Hepatocyte (in vitro differentiated cells): ENCODE measurements at regions not wholly inside any gene's neighbourhood (a gene's known extent, or its start where the extent isn't known, plus 50 kb on each side); places are given as distances from the start of the nearest gene placed in this dataset.
"Not testable (repeated sequence)": the region's sequence is repeated elsewhere in the genome, so short reads cannot be mapped to it uniquely, and the experiment has no call there.

Experiments
- EZH2 ChIP-seq: fragments of 200-600 bp; sonication (generic); IDR thresholded peaks from 2 replicates; pipeline ENCODE4 v1.6.1; 2016; ENCODE audit warnings: antibody characterized with exemption, mild to moderate bottlenecking, borderline replicate concordance
- TF ChIP-seq, protein P1 (sequence below): fragments of 200-600 bp; sonication (generic); IDR thresholded peaks from 2 replicates; pipeline ENCODE4 v1.5.1; 2016; ENCODE audit warnings: antibody characterized with exemption, mild to moderate bottlenecking; ENCODE audit not compliant: poor library complexity

DNA sequence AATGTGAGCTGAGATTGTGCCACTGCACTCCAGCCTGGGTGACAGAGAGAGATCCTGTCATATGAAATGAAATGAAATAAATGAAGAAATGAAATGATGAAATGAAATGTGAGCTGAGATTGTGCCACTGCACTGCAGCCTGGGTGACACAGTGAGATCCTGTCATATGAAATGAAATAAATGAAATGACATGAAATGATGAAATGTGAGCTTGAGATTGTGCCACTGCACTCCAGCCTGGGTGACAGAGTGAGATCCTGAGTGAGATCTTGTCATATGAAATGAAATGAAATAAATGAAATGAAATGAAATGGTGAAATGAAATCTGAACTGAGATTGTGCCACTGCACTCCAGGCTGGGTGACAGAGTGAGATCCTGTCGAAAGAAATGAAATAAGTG lies 58.2 kb upstream of the FAN1 start:
- TF ChIP-seq, protein P1, sequence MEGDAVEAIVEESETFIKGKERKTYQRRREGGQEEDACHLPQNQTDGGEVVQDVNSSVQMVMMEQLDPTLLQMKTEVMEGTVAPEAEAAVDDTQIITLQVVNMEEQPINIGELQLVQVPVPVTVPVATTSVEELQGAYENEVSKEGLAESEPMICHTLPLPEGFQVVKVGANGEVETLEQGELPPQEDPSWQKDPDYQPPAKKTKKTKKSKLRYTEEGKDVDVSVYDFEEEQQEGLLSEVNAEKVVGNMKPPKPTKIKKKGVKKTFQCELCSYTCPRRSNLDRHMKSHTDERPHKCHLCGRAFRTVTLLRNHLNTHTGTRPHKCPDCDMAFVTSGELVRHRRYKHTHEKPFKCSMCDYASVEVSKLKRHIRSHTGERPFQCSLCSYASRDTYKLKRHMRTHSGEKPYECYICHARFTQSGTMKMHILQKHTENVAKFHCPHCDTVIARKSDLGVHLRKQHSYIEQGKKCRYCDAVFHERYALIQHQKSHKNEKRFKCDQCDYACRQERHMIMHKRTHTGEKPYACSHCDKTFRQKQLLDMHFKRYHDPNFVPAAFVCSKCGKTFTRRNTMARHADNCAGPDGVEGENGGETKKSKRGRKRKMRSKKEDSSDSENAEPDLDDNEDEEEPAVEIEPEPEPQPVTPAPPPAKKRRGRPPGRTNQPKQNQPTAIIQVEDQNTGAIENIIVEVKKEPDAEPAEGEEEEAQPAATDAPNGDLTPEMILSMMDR, result not testable (repeated sequence)
- TF ChIP-seq EZH2, result not testable (repeated sequence)
